Hepatic stellate cell (primary cell): ENCODE measurements at regions not wholly inside any gene's neighbourhood (a gene's known extent, or its start where the extent isn't known, plus 50 kb on each side); places are given as distances from the start of the nearest gene placed in this dataset.
"Not testable (repeated sequence)": the region's sequence is repeated elsewhere in the genome, so short reads cannot be mapped to it uniquely, and the experiment has no call there.

ENCODE experiments used
- DNase-seq: peaks from one replicate; pipeline ENCODE4 v3.0.0; 2011; ENCODE audit warnings: low spot score

DNA sequence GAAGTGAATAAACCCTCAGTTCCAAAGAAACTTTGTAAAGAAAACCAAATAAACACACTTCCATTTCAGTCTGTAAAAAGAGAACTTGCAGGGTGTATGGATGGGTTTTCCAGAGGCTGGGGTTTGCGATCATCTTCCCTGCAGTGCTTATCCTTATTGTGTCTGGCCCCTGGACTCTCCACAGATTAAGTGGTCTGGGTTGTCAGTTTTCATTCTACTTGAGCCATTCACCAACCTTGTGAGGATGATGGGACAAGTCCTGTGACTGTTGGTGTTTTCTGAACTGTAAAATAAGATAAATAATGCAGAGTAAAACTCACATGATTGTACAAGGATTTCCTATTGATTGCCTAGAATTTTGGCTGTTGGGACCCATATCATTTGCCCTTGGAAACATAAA lies 166.1 kb upstream of the MOCS2 start:
- DNase-seq = no peak

DNA sequence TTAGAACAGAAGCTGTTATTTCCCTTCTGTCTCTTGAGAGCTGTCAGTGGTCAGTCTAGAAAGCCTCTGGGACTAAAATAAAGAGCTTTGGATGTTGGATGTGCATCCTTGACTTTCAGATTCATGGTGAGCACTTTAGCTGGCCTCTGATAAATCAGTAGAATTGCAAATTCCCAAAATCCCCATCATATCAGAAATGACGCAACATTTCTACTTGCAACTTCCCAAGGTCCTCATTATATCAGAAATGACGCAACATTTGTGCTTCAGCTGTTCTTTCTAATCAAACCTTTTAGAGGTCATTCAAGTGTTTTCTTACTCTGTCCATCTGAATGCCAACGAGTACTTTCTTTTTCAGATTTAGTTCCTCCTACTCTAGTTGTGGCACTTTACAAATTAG lies 167.3 kb upstream of the MOCS2 start:
- no peak for DNase-seq

DNA sequence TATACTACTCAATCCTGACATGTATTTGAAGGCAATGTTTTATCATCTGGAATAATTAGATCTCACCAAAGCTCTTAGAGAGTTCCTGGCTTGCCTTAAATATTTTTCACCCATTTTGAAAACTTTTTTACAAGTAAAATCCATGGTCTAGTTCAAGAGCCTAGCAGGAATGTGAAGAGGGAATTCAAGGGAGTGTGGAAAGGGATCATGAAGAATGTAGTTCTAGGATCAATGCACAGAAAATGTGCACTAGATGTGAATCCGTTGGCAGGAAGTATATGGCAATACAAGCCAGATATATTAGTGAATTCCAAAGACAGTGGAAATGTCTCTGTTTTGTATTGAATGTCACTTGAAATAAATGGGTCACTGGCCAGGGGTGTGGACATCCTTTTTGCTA lies 167.9 kb upstream of the MOCS2 start:
- DNase-seq = no peak

DNA sequence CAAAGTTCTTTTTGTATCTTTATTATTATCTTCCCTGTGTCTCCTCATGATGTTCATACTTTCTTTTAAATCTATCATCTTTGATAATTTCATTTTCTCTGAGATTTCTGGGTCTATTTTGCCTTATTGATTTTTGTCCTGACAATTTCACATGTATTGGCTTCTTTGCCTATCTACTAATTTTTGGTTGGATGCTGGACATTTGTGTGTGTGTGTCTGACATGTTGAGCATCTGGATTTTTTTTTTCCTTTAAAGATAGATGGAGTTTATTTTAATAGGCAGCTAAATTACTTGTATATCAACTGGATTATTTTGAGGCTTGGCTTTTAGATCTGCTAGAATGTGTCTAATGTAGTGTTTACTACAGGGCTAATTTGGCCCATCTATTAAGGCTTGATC lies 178.0 kb upstream of the MOCS2 start:
- DNase-seq = no peak

DNA sequence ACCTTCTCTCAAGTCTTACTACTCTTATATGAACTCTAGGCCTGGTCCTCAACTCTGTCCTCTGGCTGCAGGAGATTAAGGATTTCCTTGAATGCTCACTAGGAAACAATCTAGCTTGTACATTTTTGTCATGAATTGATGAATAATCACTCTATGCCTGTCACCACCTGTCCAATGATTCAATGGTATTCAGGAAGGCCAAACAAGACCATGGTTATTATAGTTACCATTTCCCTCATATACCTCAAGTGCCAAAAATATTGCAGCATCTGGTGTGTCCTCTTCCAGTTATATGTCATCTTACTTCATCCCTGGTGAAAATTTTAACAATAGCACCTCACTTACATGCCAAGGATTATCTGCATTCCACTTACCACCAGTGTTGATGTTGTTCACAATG lies 179.0 kb upstream of the MOCS2 start:
- DNase-seq = no peak

DNA sequence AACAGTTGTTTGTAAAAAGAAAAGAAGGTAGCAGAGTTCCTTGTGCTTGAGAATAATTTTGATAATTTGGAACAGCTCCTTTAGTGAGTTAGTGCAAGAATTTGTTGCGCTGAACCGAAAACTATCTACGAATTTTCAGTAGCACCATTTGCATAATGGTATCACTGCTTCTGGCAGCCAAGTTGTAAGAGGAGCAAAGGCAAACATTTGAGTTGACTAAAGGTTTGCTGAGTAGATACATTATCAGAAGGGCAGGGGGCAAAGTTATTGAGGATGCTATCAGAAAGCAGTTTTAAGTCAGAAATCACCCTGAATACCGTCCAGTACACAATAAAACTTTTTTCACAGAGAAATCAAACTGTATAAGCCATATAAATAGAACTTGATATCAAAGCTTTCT lies 181.5 kb upstream of the MOCS2 start:
- no peak for DNase-seq

DNA sequence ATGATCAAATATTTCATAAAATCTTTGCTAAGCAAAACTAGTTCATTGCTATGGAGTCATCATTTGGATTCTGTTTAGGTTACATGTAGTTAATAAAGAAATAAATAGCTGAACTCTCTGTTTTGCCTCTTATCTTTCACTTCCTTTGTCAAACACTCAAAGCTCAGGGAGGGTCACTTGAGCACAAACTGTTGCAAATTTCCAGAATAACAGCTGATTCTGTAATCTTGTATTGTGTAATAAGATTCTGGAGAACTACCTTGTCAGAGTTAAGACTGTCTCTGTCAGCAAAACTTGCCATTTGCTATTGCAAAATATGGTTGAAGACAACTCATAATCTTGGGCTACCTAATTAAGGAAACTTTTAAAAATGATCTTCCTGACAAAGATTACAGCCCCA lies 182.0 kb upstream of the MOCS2 start:
- no peak for DNase-seq

DNA sequence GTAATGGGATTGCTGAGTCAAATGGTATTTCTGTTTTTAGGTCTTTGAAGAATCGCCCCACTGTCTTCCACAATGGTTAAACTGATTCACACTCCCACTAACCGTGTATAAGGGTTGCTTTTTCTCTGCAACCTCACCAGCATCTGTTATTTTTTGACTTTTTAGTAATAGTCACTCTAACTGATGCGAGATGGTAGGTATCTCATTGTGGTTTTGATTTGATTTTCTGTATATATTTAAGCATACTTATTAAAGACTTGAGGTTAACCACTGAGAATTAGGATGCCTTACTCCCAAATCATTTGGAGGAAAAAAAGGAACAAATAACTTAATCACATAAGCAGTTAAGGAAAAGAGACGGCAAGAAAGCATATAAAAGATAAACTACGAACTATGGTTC lies 181.6 kb upstream of the FST start:
- DNase-seq = no peak

DNA sequence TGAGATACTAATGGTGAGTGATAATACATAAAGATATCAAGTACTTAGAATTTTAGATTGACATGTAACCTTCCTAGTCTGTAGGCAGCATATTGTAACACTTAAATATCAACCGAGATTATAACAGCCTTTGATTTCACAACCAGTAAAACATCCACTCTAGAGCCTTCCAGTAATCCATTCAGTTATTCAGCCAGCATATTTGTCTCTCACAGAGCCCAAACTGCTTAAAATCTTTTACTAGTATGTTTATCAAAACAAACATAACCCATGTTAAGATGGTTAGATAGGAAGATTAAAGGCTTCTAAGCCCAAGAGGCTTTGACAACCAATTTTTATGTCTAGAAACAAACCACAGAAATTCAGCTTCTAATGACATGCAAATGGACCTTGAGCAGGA lies 177.9 kb upstream of the FST start:
- no peak for DNase-seq

DNA sequence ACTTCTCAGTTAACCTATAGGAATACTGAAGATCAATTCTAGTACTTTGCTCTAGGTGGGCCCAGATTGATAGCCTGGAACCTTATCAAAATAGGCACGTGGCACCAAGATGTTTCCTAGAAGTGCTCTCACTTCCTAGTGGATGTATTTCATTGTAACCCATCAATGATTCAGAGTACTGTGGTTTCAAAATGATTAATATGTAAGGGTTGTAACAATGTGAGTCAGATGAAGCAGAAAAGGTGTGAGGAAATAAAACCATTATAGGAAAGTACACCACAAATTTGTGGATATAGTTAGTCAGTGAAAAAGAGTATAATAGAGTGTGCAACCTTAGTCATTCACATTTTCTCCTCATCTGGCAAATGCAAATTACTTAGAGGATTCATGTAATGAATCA lies 177.3 kb upstream of the FST start:
- DNase-seq = no peak

DNA sequence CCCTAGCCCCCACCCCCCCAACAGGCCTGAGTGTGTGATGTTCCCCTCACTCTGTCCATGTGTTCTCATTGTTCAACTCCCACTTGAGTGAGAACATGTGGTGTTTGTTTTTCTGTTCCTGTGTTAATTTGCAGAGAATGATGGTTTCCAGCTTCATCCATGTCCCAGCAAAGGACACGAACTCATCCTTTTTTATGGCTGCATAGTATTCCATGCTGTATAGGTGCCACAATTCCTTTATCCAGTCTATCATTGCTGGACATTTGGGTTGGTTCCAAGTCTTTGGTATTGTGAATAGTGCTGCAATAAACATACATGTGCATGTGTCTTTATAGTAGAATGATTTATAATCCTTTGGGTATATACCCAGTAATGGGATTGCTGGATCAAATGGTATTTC lies 175.1 kb upstream of the FST start:
- DNase-seq = not testable (repeated sequence)

DNA sequence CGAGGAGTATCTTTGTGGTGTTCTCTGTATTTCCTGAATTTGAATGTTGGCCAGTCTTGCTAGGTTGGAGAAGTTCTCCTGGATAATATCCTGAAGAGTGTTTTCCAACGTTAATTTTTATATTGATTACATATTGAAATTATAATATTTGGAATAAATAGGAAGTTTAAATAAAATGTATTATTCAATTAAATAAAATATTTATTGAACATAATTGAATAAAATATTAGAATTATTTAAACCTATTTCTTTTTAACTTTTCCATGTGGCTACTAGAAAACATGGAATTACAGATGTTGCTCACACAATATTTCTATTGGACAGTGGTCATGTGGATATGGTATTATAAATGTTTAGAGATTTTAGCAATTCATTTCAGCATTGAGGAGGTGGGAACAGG lies 170.8 kb upstream of the FST start:
- DNase-seq = no peak

DNA sequence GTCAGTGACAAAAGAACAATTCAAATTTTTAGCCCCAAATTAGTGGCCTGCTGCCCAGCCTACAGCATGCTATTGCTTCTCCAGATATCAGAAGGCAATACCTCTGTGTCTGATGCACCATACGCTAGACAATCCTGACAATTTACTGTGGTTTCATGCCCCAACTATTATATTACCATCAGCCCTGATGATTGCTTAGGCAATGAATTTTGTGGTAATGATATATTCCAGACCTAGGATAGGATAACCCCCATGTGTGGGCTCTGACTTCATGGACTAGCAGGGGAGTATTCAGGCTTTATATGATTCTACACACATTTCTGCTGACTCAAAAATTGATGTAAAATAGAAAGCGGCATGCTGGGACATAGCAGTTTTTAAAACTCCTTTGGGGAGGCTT lies 168.7 kb upstream of the FST start:
- DNase-seq = no peak

DNA sequence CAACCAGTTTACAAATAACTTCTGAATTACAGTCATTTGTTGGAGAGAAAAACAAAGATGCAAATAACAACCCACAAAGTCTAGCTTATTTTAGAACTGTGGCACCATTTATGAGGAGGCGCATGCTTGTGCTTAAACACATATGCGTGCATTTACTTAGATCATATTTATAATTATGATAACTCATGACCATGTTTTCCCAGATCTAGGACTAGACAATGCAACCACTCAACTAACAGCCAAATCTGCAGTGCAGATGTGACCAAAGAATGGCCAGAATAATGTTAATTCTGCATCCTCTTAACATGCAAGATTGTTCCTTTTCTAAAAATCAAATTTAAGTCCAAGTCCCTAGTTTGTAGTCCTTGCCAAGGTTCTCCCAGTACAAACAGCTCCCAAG lies 167.3 kb upstream of the FST start:
- DNase-seq = no peak

DNA sequence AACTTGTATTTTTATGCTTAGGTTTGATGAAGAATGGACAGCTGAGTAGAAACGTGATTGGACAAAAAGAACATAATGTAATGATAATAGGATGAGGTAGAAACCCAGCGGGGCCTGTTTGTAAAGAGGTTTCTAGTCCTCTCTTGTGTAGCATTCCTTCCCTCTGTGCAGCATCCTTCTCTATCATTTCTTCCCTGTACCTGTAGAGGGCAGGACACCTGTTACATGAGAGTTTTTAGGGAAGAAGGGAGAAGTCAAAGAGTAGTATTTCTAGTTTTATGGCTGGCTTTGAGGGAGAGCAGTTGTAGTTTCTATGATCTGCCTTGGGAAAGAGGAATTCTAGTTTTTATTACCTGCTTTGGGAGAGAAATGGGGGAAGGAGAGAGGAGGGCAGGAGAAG lies 162.1 kb upstream of the FST start:
- no peak for DNase-seq

DNA sequence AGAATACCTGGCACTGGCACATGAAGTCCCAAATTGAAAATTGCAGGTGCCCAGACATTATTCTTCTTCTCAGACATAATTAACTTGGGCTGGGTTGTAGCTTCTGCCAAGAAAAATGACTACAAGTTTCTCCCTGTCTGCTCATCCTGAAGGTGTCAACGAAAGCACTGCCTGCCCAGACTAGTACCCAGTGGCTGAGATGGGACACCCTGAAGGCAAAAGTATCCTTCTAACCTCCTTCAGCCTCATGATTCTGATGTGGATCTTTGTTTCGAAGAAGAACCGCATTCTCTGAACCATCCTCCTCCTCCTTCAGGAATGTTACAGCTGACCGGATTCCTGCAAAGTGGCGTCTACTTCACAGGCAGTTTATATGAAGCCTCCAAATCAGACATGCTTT lies 161.1 kb upstream of the FST start:
- no peak for DNase-seq

DNA sequence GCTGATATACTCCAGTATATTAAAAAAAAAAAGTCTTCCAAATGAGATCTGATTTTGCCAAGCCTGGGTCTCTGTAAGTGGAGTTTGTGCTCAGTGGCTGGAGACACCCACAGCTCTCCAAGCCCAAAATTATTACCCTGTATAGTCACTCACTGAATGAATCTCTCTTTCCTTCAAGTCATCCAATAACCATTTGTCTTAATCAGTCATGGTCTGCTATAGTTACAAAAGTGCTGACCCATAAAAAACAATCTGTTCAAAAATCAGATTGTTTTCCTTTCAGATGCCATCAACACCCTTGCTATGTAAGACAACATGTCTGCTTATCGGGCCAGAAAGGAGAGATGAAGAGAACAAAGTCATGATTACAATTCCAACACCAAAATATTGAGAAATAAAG lies 159.4 kb upstream of the FST start:
- DNase-seq = no peak

DNA sequence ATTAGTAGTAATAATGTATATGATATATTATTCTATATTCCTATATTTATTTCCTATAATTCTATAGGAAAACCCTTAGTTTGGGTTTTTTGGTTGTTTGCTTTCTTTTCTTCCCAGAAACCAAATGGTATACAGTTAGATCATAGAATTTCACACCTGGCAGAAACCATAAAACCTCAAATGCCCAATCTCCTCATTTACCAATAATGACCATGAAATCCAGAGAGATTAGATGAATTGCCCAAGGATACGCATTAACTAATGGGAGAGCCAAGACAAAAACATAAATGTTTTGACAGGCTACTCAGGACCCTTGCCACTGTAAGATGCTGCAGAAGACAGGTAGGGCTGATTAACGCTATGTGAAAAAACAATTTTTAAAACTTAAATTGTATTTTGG lies 158.7 kb upstream of the FST start:
- no peak for DNase-seq

DNA sequence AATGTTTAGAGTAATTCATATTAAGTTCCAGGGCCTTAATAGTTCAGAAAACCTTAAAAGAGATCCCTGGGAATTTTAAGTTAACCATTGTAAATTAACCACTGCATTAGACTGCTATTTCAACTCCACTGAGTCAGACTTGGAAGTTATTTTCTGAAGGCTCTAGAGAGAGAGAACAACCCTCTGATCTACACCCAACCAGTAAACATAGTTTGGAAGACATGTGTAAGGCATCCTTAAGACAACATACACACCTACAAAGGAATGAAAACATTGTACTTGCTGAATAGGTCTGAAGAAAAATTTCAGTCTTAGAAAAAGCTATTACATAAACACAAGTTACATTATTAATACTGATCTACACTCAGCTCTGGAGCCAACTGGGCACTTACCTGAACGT lies 158.2 kb upstream of the FST start:
- no peak for DNase-seq

DNA sequence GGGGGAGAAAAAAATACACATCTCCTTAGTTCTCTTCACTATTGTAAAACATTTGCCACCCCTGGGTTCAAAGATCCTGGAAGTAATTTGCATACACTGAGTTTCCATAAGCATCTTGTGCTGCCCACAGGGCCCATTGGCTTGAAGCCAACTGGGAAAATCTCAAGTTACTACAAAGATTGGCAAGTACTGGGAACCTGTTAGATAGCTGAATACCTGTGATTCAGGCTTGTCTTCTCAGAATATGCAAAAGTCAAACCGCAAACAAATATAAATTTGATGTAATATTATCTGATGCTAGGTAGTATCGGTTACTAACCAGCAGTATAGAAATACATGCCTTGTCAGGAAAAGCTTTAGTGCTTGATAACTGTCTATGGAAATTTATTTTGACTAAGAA lies 156.9 kb upstream of the FST start:
- no peak for DNase-seq

DNA sequence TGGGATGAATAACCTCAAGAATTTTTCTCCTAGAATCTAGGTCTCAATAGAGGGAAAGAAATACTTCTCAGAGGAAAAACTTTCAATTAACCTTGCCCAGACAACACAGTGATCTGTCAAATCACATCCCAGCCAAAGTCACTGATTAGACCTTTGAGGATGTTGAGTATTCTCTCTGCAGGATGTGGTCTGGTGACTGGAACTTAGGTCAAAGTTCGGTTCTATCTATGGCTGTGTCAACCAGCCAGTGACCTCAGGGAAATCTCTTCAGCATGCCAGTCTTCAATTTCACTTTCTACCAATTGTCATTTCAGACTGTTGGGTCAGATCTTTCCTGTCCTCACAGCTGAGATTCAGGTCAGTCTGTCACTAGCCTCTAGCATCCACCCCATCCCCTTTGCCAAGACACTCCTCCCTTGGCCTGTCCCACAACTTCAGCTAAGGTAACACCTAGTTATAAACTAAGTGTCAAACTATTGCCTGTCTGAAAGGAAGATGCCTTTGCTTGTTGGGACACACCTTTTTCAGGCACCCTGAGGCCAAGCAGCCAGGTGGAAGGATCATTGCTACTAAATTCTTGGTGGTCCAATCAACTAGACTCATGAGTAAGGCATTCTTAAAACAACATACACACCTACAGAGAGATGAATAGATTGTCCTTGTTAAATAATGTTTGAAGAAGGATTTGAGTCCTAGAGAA lies 156.3 kb upstream of the FST start:
- DNase-seq = no peak

DNA sequence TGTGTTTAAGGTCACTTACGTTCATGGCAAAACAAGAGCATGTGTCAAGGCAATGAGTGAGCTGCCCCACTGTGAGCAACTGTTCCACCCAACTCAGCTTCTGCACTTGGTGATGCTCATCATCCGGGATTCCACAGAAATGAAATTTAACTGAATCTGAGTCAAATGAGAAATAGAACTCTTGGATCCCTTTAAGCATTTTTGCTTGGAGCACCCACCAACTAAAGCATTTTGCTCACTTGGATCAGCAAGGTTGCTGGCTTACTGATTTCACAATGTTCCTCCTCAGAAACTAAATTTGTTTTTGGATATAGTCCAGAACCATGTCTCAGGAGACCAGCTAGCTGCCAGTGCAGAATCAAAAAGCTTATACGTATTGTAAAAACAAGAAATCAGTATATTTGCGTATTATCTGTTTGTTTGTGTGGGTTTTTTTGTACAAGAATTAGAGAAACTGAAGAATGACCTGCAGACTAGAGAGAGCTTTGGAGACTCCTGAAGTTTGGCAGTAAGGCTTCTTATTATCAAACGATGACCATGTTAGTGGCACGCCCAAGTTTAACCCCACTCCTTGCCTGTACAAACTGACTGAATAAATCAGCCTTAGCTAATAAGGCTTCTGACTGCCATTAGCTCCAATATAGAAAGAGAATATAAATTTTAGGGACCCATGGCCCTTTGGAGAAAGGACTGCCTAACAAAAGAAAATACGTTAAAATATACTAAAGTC lies 153.8 kb upstream of the FST start:
- DNase-seq = no peak

DNA sequence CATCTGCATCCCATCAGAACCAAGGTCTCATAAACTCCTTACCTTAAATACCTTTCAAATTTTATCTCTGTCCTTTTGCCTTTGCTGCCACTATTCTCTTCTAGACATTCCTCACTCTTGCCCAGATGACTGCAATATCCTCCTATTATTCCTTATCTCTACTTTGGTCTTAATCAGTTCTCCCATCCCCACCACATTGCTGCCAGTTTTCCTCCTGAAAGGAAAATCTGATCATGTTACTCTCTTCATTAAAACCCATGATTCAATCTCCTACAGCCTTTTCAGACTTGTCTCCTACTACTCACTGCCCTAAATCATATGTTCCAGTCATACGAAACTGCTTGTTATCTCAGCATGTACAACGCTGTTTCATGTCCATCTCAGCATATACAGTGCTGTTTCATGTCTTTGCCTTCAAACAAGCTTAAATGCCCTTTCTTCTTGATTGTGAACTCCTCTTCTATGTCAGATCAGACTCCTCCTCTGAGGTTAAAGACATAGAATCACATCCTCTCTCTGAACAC lies 152.6 kb upstream of the FST start:
- no peak for DNase-seq

DNA sequence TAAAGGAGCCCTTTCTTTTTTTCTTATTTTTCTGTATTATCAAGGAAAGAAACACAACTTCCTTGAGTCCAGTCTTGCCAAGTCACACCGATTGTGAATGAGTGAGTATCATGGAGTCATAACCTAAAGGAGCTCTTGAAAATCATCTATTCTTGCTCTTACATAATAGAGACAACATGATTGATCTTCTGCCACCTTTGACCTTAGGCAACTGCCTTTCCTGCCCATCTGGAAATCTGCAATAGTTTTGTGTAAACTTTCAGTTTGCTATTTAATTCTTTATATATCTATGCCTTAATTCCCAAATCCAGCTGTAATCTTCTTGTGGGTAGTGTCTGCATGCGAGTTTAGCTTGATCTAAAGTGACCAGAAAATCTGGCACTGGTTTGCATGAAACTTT lies 149.9 kb upstream of the FST start:
- DNase-seq = no peak
